ENCODE measurements at regions not wholly inside any gene's neighbourhood (a gene's known extent, or its start where the extent isn't known, plus 50 kb on each side); places are given as distances from the start of the nearest gene placed in this dataset.

GRCh38 chr1:70707214-70707613 is 296.1 kb downstream of the CTH start:
- TF ChIP-seq SMC3 (conservative IDR thresholded peaks at IDR 0.05; ENCODE audit: insufficient read depth, low read depth, low read length) (no peak), SIN3B (IDR thresholded peaks at IDR 0.05; ENCODE audit: low read depth) (no peak), CHD7 (IDR thresholded peaks at IDR 0.05; ENCODE audit: low read depth, low read length) (no peak), NRF1 (conservative IDR thresholded peaks at IDR 0.05 in 1 of 2, IDR thresholded peaks at IDR 0.05 in 1 of 2) (no peak), YY1 (IDR thresholded peaks at IDR 0.05; ENCODE audit: borderline replicate concordance in 1 of 3, control insufficient read depth in 1 of 3, extremely low read depth in 1 of 3, insufficient read depth in 3 of 3, insufficient read length in 1 of 3, insufficient replicate concordance in 2 of 3, low read depth in 1 of 3, low read length in 2 of 3) (no peak), TFAM (CRISPR knock-in tag; conservative IDR thresholded peaks at IDR 0.05) (no peak), TCF3 (CRISPR knock-in tag; IDR thresholded peaks at IDR 0.05) (no peak), CTCF (IDR thresholded peaks at IDR 0.05 in 2 of 3, conservative IDR thresholded peaks at IDR 0.05 in 1 of 3; ENCODE audit: insufficient read depth in 2 of 3, low read depth in 1 of 3, low read length in 3 of 3) (no peak), ESRRB (CRISPR knock-in tag; IDR thresholded peaks at IDR 0.05; ENCODE audit: borderline replicate concordance) (no peak), USF2 (CRISPR knock-in tag; IDR thresholded peaks at IDR 0.05) (no peak), ZNF184 (CRISPR knock-in tag; IDR thresholded peaks at IDR 0.05) (no peak), E4F1 (CRISPR knock-in tag; IDR thresholded peaks at IDR 0.05; ENCODE audit: borderline replicate concordance) (no peak), ZNF354B (CRISPR knock-in tag; IDR thresholded peaks at IDR 0.05) (no peak), ZBED1 (IDR thresholded peaks at IDR 0.05) (no peak)

All from K562 (cell line).